ENCODE measurements at regions not wholly inside any gene's neighbourhood (a gene's known extent, or its start where the extent isn't known, plus 50 kb on each side); places are given as distances from the start of the nearest gene placed in this dataset.

DNA sequence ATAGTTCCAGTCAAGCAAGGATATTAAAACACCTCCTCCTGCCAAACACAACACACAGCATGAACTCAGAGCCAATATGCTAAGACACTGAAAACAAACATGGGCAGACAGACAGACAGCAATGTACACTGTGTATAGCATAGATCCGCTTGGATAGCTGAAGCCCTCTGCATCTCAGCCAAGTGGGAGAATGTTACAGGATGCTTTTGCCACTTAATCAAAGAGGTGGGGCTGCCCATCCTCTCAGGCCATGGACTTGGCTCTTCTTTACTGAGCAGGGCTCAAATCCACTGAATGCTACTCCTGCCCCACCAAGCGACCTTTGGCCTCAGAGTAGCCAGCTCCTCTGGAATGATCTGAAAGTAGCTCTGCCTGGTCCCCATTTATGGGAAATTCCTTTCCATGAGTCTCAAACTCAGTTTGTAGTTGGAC is 64.7 kb upstream of the NGF start:
- TF ChIP-seq POLR2AphosphoS5 (IDR thresholded peaks at IDR 0.05; ENCODE audit: borderline replicate concordance, low read depth, low read length) (no peak), EZH2 (IDR thresholded peaks at IDR 0.05) (no peak)
